SK-N-SH (cell line): ENCODE measurements at regions not wholly inside any gene's neighbourhood (a gene's known extent, or its start where the extent isn't known, plus 50 kb on each side); places are given as distances from the start of the nearest gene placed in this dataset.
"Not testable (repeated sequence)": the region's sequence is repeated elsewhere in the genome, so short reads cannot be mapped to it uniquely, and the experiment has no call there.

Experiments
- CTCF ChIA-PET: fragments of 300-600, 350-600 bp; formaldehyde crosslinking; extraction: SDS; loops from one replicate; lab custom pipeline; 2021; lab: Yijun Ruan, JAX
- POLR2A ChIA-PET: fragments of 350-600 bp; sonication (Branson Sonifier 250); formaldehyde crosslinking; extraction: SDS; loops from one replicate; lab custom pipeline; 2020; ENCODE audit warnings: antibody characterized with exemption, inconsistent platforms; lab: Yijun Ruan, JAX
- DNase-seq: peaks from one replicate; pipeline ENCODE4 v3.0.0; 2012
- H2AFZ ChIP-seq: fragments of 200-600 bp; sonication (generic); 2 replicates; pipeline ENCODE4 v1.8.1; 2016; ENCODE audit warnings: antibody characterized with exemption, mild to moderate bottlenecking, low read depth
- H3F3A ChIP-seq: fragments of 200-600 bp; sonication (generic); replicated peaks from 2 replicates; pipeline ENCODE3; 2016; ENCODE audit warnings: antibody characterized with exemption, mild to moderate bottlenecking; ENCODE audit not compliant: insufficient read depth
- H3K27ac ChIP-seq, 2 experiments: fragments of 200-500 bp in 1 of 2; fragments of 200-600 bp in 1 of 2; sonication (Bioruptor generic) in 1 of 2; sonication (generic), shearing (Covaris generic) in 1 of 2; 2 replicates each; pipeline versions ENCODE4 v1.5.1 to v1.6.1; 2014 to 2016; ENCODE audit warnings: low read depth in 2 of 2, inconsistent platforms in 1 of 2, low read length in 1 of 2, mild to moderate bottlenecking in 1 of 2, mixed read lengths in 1 of 2
- H3K27me3 ChIP-seq: fragments of 200-600 bp; sonication (generic), shearing (Covaris generic); 2 replicates; pipeline ENCODE4 v1.6.1; 2016; ENCODE audit warnings: mixed run types; ENCODE audit not compliant: insufficient read depth
- H3K36me3 ChIP-seq, 2 experiments: fragments of 200-500 bp in 1 of 2; fragments of 200-600 bp in 1 of 2; sonication (Bioruptor generic) in 1 of 2; sonication (generic) in 1 of 2; replicated peaks in 1 of 2; 2 replicates each; pipeline versions ENCODE3 to v1.5.1; 2014 to 2016; ENCODE audit warnings: low read length in 1 of 2, mild to moderate bottlenecking in 1 of 2; ENCODE audit not compliant: insufficient read depth in 2 of 2, control insufficient read depth in 1 of 2
- H3K4me1 ChIP-seq, 2 experiments: fragments of 200-500 bp in 1 of 2; fragments of 200-600 bp in 1 of 2; sonication (Bioruptor generic) in 1 of 2; sonication (generic), shearing (Covaris generic) in 1 of 2; 2 replicates each; pipeline versions ENCODE4 v1.5.1 to v1.6.1; 2014 to 2016; ENCODE audit warnings: low read depth in 1 of 2, low read length in 1 of 2, mixed run types in 1 of 2; ENCODE audit not compliant: insufficient read depth in 2 of 2, control insufficient read depth in 1 of 2
- H3K4me2 ChIP-seq: fragments of 200-600 bp; sonication (generic), shearing (Covaris generic); 2 replicates; pipeline ENCODE4 v1.6.1; 2017; ENCODE audit warnings: mixed run types
- H3K4me3 ChIP-seq, 2 experiments: fragments of 200-500 bp in 1 of 2; fragments of 200-600 bp in 1 of 2; sonication (Bioruptor generic) in 1 of 2; sonication (generic), shearing (Covaris generic) in 1 of 2; 2 replicates each; pipeline versions ENCODE4 v1.5.1 to v1.8.1; 2014 to 2016; ENCODE audit warnings: low read depth in 2 of 2, inconsistent platforms in 1 of 2, low read length in 1 of 2, mild to moderate bottlenecking in 1 of 2, mixed read lengths in 1 of 2, moderate library complexity in 1 of 2
- H3K79me2 ChIP-seq: fragments of 200-600 bp; sonication (generic); 2 replicates; pipeline ENCODE4 v1.8.1; 2017; ENCODE audit warnings: mild to moderate bottlenecking; ENCODE audit not compliant: insufficient read depth
- H3K9ac ChIP-seq: fragments of 200-600 bp; sonication (generic); 2 replicates; pipeline ENCODE4 v1.6.1; 2017; ENCODE audit warnings: mixed run types
- H3K9me2 ChIP-seq: fragments of 200-600 bp; sonication (generic); 2 replicates; pipeline ENCODE4 v1.6.1; 2017; ENCODE audit warnings: mixed run types
- H3K9me3 ChIP-seq: fragments of 200-600 bp; sonication (generic); 2 replicates; pipeline ENCODE4 v1.6.1; 2017; ENCODE audit warnings: mixed run types, mild to moderate bottlenecking, moderate library complexity
- H4K20me1 ChIP-seq: fragments of 200-600 bp; sonication (generic); 2 replicates; pipeline ENCODE4 v1.6.1; 2017; ENCODE audit warnings: mild to moderate bottlenecking, mixed run types; ENCODE audit not compliant: insufficient read depth
- CTCF ChIP-seq: fragments of 200-600 bp; sonication (generic); IDR thresholded peaks from 2 replicates; pipeline ENCODE4 v1.6.1; 2017; ENCODE audit warnings: antibody characterized with exemption, mild to moderate bottlenecking, moderate library complexity
- ELF1 ChIP-seq: IDR thresholded peaks from 2 replicates; pipeline ENCODE4 v1.4.0; 2012
- GATA2 ChIP-seq: sonication (generic); formaldehyde crosslinking; IDR thresholded peaks from 2 replicates; pipeline ENCODE4 v1.5.0; 2020; ENCODE audit warnings: mild to moderate bottlenecking, missing genetic modification reagents
- IRF3 ChIP-seq: fragments of 150-350 bp; IDR thresholded peaks from 2 replicates; pipeline ENCODE4 v1.6.1; 2016; ENCODE audit warnings: mild to moderate bottlenecking, low read depth, low read length
- MAX ChIP-seq: IDR thresholded peaks from 2 replicates; pipeline ENCODE4 v1.4.0; 2012; ENCODE audit warnings: low read depth
- MEF2A ChIP-seq: IDR thresholded peaks from 2 replicates; pipeline ENCODE4 v1.4.0; 2012; ENCODE audit warnings: low read depth, borderline replicate concordance
- MXI1 ChIP-seq: IDR thresholded peaks from 2 replicates; pipeline ENCODE4 v1.6.1; 2012; ENCODE audit warnings: mild to moderate bottlenecking, low read depth, low read length, improper control_type of control experiment
- NFIC ChIP-seq: IDR thresholded peaks from 2 replicates; pipeline ENCODE4 v1.4.0; 2012; ENCODE audit warnings: borderline replicate concordance
- POLR2AphosphoS5 ChIP-seq: IDR thresholded peaks from 2 replicates; pipeline ENCODE4 v1.6.1; 2012; ENCODE audit warnings: low read depth, low read length
- RAD21 ChIP-seq: IDR thresholded peaks from 2 replicates; pipeline ENCODE4 v1.6.1; 2012; ENCODE audit warnings: mild to moderate bottlenecking, low read length
- RFX5 ChIP-seq: IDR thresholded peaks from 2 replicates; pipeline ENCODE4 v1.6.1; 2012; ENCODE audit warnings: mild to moderate bottlenecking, improper control_type of control experiment, low read length
- RXRA ChIP-seq: IDR thresholded peaks from 2 replicates; pipeline ENCODE4 v1.4.0; 2012; ENCODE audit warnings: low read depth, mild to moderate bottlenecking, borderline replicate concordance
- SIN3A ChIP-seq: IDR thresholded peaks from 2 replicates; pipeline ENCODE4 v1.6.1; 2012; ENCODE audit warnings: low read depth, mild to moderate bottlenecking, low read length, moderate library complexity, borderline replicate concordance
- SMC3 ChIP-seq: IDR thresholded peaks from 2 replicates; pipeline ENCODE4 v1.6.1; 2012; ENCODE audit warnings: low read depth, low read length, improper control_type of control experiment
- TAF1 ChIP-seq: IDR thresholded peaks from 2 replicates; pipeline ENCODE4 v1.6.1; 2012; ENCODE audit warnings: low read depth, mild to moderate bottlenecking, low read length, moderate library complexity, borderline replicate concordance
- TCF12 ChIP-seq: IDR thresholded peaks from 2 replicates; pipeline ENCODE4 v1.4.0; 2012
- TEAD4 ChIP-seq: IDR thresholded peaks from 2 replicates; pipeline ENCODE4 v1.4.0; 2012; ENCODE audit warnings: mild to moderate bottlenecking, borderline replicate concordance; ENCODE audit not compliant: insufficient read depth
- ZBTB33 ChIP-seq: IDR thresholded peaks from 2 replicates; pipeline ENCODE4 v1.4.0; 2012; ENCODE audit warnings: low read depth, borderline replicate concordance
- whole genome bisulfite sequencing: methylation state at CpG from one replicate; pipeline ENCODE4 v1.1.6; 2017; ENCODE audit warnings: low lambda C conversion rate; 5-methylcytosine and 5-hydroxymethylcytosine counted together

GRCh38 chr3:67167481-67167880 is 169.4 kb downstream of the KBTBD8 start (continued):
- no peak for TF ChIP-seq CTCF
- TF ChIP-seq RAD21: no peak
- TF ChIP-seq RXRA: no peak
- TF ChIP-seq POLR2AphosphoS5: no peak

GRCh38 chr3:67171841-67172240 is 173.7 kb downstream of the KBTBD8 start:
- ChIA-PET POLR2A (no interaction called here), CTCF (no interaction called here)
- Histone ChIP-seq H3K4me1 (no peaks in the 10 kb centered on the region), H3K9me2 (no peaks in the 10 kb centered on the region), H2AFZ (no peak overlapping the region), H3K9ac (no peak overlapping the region), H3F3A (no peaks in the 10 kb centered on the region), H3K36me3 (no peaks in the 10 kb centered on the region), H3K9me3 (no peaks in the 10 kb centered on the region), H3K4me2 (no peak overlapping the region), H3K4me3 (no peak overlapping the region), H3K27ac (no peak overlapping the region), H3K79me2 (no peaks in the 10 kb centered on the region), H4K20me1 (no peaks in the 10 kb centered on the region), H3K27me3 (no peaks in the 10 kb centered on the region)
- no peak for TF ChIP-seq TAF1
- no peak for TF ChIP-seq TEAD4
- no peak for TF ChIP-seq SIN3A
- no peak for TF ChIP-seq IRF3
- no peak for TF ChIP-seq ZBTB33
- no peak for TF ChIP-seq NFIC
- TF ChIP-seq MAX: no peak
- TF ChIP-seq ELF1: no peak
- no peak for TF ChIP-seq MXI1
- no peak for TF ChIP-seq GATA2 (CRISPR knock-in tag)
- no peak for TF ChIP-seq TCF12
- TF ChIP-seq SMC3: no peak
- no peak for TF ChIP-seq CTCF
- TF ChIP-seq RFX5: no peak
- TF ChIP-seq MEF2A: no peak
- WGBS: no CpG with 5 or more reads among the region's 2 CpGs
- no peak for DNase-seq

- H2AFZ ChIP-seq, H3K36me3 ChIP-seq, H3K27ac ChIP-seq, H3F3A ChIP-seq, H3K4me3 ChIP-seq, H4K20me1 ChIP-seq, POLR2A ChIA-PET, CTCF ChIA-PET, H3K27me3 ChIP-seq, H3K9me3 ChIP-seq, H3K4me1 ChIP-seq, H3K4me2 ChIP-seq, H3K79me2 ChIP-seq, DNase-seq, H3K9me2 ChIP-seq, H3K9ac ChIP-seq: not testable (repeated sequence)
- WGBS: 7% methylated on average over 3 of the region's 3 CpGs
These were observed 175.0 kb downstream of the KBTBD8 start for GRCh38 chr3:67173130-67173529.
